ENCODE measurements at regions not wholly inside any gene's neighbourhood (a gene's known extent, or its start where the extent isn't known, plus 50 kb on each side); places are given as distances from the start of the nearest gene placed in this dataset.

- CTCF ChIA-PET: no interaction called here
- DNase-seq (ENCODE audit: low read depth, low spot score): no peak
- no peaks in the 10 kb centered on the region for H3K9me3 ChIP-seq (ENCODE audit: control insufficient read depth, insufficient read depth, low read length)
- H3K27me3 ChIP-seq (ENCODE audit: control insufficient read depth, insufficient read depth, low read length): no peaks in the 10 kb centered on the region
- H3K27ac ChIP-seq (ENCODE audit: low read depth, low read length): no peak overlapping the region
- POLR2A ChIA-PET: no interaction called here
- no peak for TF ChIP-seq CTCF (IDR thresholded peaks at IDR 0.05; ENCODE audit: low read depth, low read length)
- no peak overlapping the region for H3K4me3 ChIP-seq (ENCODE audit: low read depth, low read length)
Observed at GRCh38 chr3:31247063-31247447, 285.7 kb upstream of the STT3B start.

GRCh38 chr3:31247850-31248562, 284.7 kb upstream of the STT3B start:
- CTCF ChIA-PET: no interaction called here
- no peaks in the 10 kb centered on the region for H3K27me3 ChIP-seq (ENCODE audit: control insufficient read depth, insufficient read depth, low read length)
- DNase-seq (ENCODE audit: low read depth, low spot score): no peak
- no peaks in the 10 kb centered on the region for H3K9me3 ChIP-seq (ENCODE audit: control insufficient read depth, insufficient read depth, low read length)
- no peak overlapping the region for H3K4me3 ChIP-seq (ENCODE audit: low read depth, low read length)
- no peak overlapping the region for H3K27ac ChIP-seq (ENCODE audit: low read depth, low read length)
- TF ChIP-seq CTCF (IDR thresholded peaks at IDR 0.05; ENCODE audit: low read depth, low read length): no peak
- POLR2A ChIA-PET: no interaction called here

GRCh38 chr3:31248563-31248992, 284.1 kb upstream of the STT3B start:
- CTCF ChIA-PET: no interaction called here
- Histone ChIP-seq H3K27me3 (ENCODE audit: control insufficient read depth, insufficient read depth, low read length) (no peaks in the 10 kb centered on the region), H3K4me3 (ENCODE audit: low read depth, low read length) (no peak overlapping the region), H3K9me3 (ENCODE audit: control insufficient read depth, insufficient read depth, low read length) (no peaks in the 10 kb centered on the region), H3K27ac (ENCODE audit: low read depth, low read length) (no peak overlapping the region)
- POLR2A ChIA-PET: no interaction called here
- DNase-seq (ENCODE audit: low read depth, low spot score): no peak
- no peak for TF ChIP-seq CTCF (IDR thresholded peaks at IDR 0.05; ENCODE audit: low read depth, low read length)

- CTCF ChIA-PET: no interaction called here
Observed at GRCh38 chr3:31249545-31249944, 283.2 kb upstream of the STT3B start.

More at GRCh38 chr3:31249545-31249944, 283.2 kb upstream of the STT3B start:
- no peak overlapping the region for H3K27ac ChIP-seq (ENCODE audit: low read depth, low read length)
- H3K9me3 ChIP-seq (ENCODE audit: control insufficient read depth, insufficient read depth, low read length): no peaks in the 10 kb centered on the region
- H3K4me3 ChIP-seq (ENCODE audit: low read depth, low read length): no peak overlapping the region
- POLR2A ChIA-PET: no interaction called here
- no peaks in the 10 kb centered on the region for H3K27me3 ChIP-seq (ENCODE audit: control insufficient read depth, insufficient read depth, low read length)
- TF ChIP-seq CTCF (IDR thresholded peaks at IDR 0.05; ENCODE audit: low read depth, low read length): no peak
- DNase-seq (ENCODE audit: low read depth, low spot score): no peak

Measured in AG04450 (cell line).